SK-N-SH (cell line): ENCODE measurements at regions not wholly inside any gene's neighbourhood (a gene's known extent, or its start where the extent isn't known, plus 50 kb on each side); places are given as distances from the start of the nearest gene placed in this dataset.

ENCODE experiments used
- CTCF ChIP-seq: fragments of 200-600 bp; sonication (generic); IDR thresholded peaks from 2 replicates; pipeline ENCODE4 v1.6.1; 2017; ENCODE audit warnings: antibody characterized with exemption, mild to moderate bottlenecking, moderate library complexity
- EP300 ChIP-seq, 2 experiments: IDR thresholded peaks; 2 replicates each; pipeline versions ENCODE4 v1.4.0 to v1.6.1; 2012; ENCODE audit warnings: borderline replicate concordance in 1 of 2, low read depth in 1 of 2, low read length in 1 of 2
- FOSL2 ChIP-seq: IDR thresholded peaks from 2 replicates; pipeline ENCODE4 v1.4.0; 2012; ENCODE audit warnings: low read depth, mild to moderate bottlenecking, moderate library complexity, borderline replicate concordance
- JUND ChIP-seq: IDR thresholded peaks from 2 replicates; pipeline ENCODE4 v1.4.0; 2012
- POLR2AphosphoS5 ChIP-seq: IDR thresholded peaks from 2 replicates; pipeline ENCODE4 v1.6.1; 2012; ENCODE audit warnings: low read depth, low read length
- REST ChIP-seq: IDR thresholded peaks from 2 replicates; pipeline ENCODE4 v1.6.1; 2012; ENCODE audit warnings: mild to moderate bottlenecking, low read depth, low read length, moderate library complexity
- SIN3A ChIP-seq: IDR thresholded peaks from 2 replicates; pipeline ENCODE4 v1.6.1; 2012; ENCODE audit warnings: low read depth, mild to moderate bottlenecking, low read length, moderate library complexity, borderline replicate concordance
- TAF1 ChIP-seq: IDR thresholded peaks from 2 replicates; pipeline ENCODE4 v1.6.1; 2012; ENCODE audit warnings: low read depth, mild to moderate bottlenecking, low read length, moderate library complexity, borderline replicate concordance
- YY1 ChIP-seq: IDR thresholded peaks from 2 replicates; pipeline ENCODE4 v1.4.0; 2012; ENCODE audit warnings: low read depth, mild to moderate bottlenecking

- TF ChIP-seq JUND: no peak
- TF ChIP-seq TAF1: no peak
- no peak; the same call in 1 of the 2 replicates for TF ChIP-seq CTCF
- TF ChIP-seq EP300 (IDR thresholded peaks at IDR 0.05; ENCODE audit: borderline replicate concordance in 1 of 2, low read depth in 1 of 2, low read length in 1 of 2): no peak
- no peak for TF ChIP-seq POLR2AphosphoS5
- TF ChIP-seq FOSL2: no peak
- no peak for TF ChIP-seq YY1
- TF ChIP-seq SIN3A: no peak
- TF ChIP-seq REST: no peak
Observed at GRCh38 chr9:81116340-81117137, 572.8 kb downstream of the TLE1 start.
